ENCODE measurements at regions not wholly inside any gene's neighbourhood (a gene's known extent, or its start where the extent isn't known, plus 50 kb on each side); places are given as distances from the start of the nearest gene placed in this dataset.
A peak's percentile ranks its signal among the peaks of the same experiment; 100 is the strongest.

GRCh38 chr12:98371419-98371818 lies 144.0 kb upstream of the TMPO start:
- no peaks in the 10 kb centered on the region for H3K9me3 ChIP-seq (ENCODE audit: control insufficient read depth, insufficient read depth, low read length)
- ChIA-PET POLR2A (no interaction called here), CTCF (interaction anchor here (0.7 to 1.1 kb wide), 2 partner anchors 26 to 1792 kb away, joined by 3 read pairs; no protein-coding TSS in a partner anchor)
- H3K27me3 ChIP-seq (ENCODE audit: control insufficient read depth, insufficient read depth, low read length) = peaks cover 4% of the 10 kb centered on the region
- TF ChIP-seq CTCF (IDR thresholded peaks at IDR 0.05; ENCODE audit: low read depth, low read length) = no peak
- H3K4me3 ChIP-seq (ENCODE audit: low read depth, low read length) = no peak overlapping the region
- no peak overlapping the region for H3K27ac ChIP-seq (ENCODE audit: low read depth, low read length)
- DNase-seq (ENCODE audit: low read depth, low spot score) = no peak

GRCh38 chr12:98372340-98373024 lies 142.9 kb upstream of the TMPO start:
- no peaks in the 10 kb centered on the region for H3K9me3 ChIP-seq (ENCODE audit: control insufficient read depth, insufficient read depth, low read length)
- CTCF ChIA-PET = interaction anchor here (0.6 kb wide), 4 partner anchors 20 to 338 kb away, joined by 3 to 7 read pairs (median 4); no protein-coding TSS in a partner anchor

GRCh38 chr12:98373025-98373554 lies 142.3 kb upstream of the TMPO start:
- DNase-seq (ENCODE audit: low read depth, low spot score) = no peak
- H3K27ac ChIP-seq (ENCODE audit: low read depth, low read length) = no peak overlapping the region
- peaks cover 4% of the 10 kb centered on the region for H3K27me3 ChIP-seq (ENCODE audit: control insufficient read depth, insufficient read depth, low read length)
- ChIA-PET POLR2A (no interaction called here), CTCF (no interaction called here)
- TF ChIP-seq CTCF (IDR thresholded peaks at IDR 0.05; ENCODE audit: low read depth, low read length) = peak; percentile 64
- no peaks in the 10 kb centered on the region for H3K9me3 ChIP-seq (ENCODE audit: control insufficient read depth, insufficient read depth, low read length)
- no peak overlapping the region for H3K4me3 ChIP-seq (ENCODE audit: low read depth, low read length)

More at GRCh38 chr12:98372340-98373024, 142.9 kb upstream of the TMPO start:
- no peak overlapping the region for H3K4me3 ChIP-seq (ENCODE audit: low read depth, low read length)
- POLR2A ChIA-PET = no interaction called here
- DNase-seq (ENCODE audit: low read depth, low spot score) = no peak
- H3K27me3 ChIP-seq (ENCODE audit: control insufficient read depth, insufficient read depth, low read length) = peaks cover 4% of the 10 kb centered on the region
- TF ChIP-seq CTCF (IDR thresholded peaks at IDR 0.05; ENCODE audit: low read depth, low read length) = no peak
- no peak overlapping the region for H3K27ac ChIP-seq (ENCODE audit: low read depth, low read length)

- Histone ChIP-seq H3K27me3 (ENCODE audit: control insufficient read depth, insufficient read depth, low read length) (peaks cover 7% of the 10 kb centered on the region), H3K27ac (ENCODE audit: low read depth, low read length) (no peak overlapping the region), H3K4me3 (ENCODE audit: low read depth, low read length) (no peak overlapping the region), H3K9me3 (ENCODE audit: control insufficient read depth, insufficient read depth, low read length) (no peaks in the 10 kb centered on the region)
- peak; percentile 27; the same call in 1 of the 2 replicates for TF ChIP-seq CTCF (IDR thresholded peaks at IDR 0.05; ENCODE audit: low read depth, low read length)
- CTCF ChIA-PET = interaction anchor here (1.9 kb wide), 1 partner anchor 1387 kb away, joined by 8 read pairs; no protein-coding TSS in a partner anchor
- POLR2A ChIA-PET = no interaction called here
- no peak for DNase-seq (ENCODE audit: low read depth, low spot score)
These were observed 141.4 kb upstream of the TMPO start for GRCh38 chr12:98374007-98374406.

- TF ChIP-seq CTCF (IDR thresholded peaks at IDR 0.05; ENCODE audit: low read depth, low read length) = no peak
- ChIA-PET CTCF (no interaction called here), POLR2A (no interaction called here)
- Histone ChIP-seq H3K27ac (ENCODE audit: low read depth, low read length) (no peak overlapping the region), H3K27me3 (ENCODE audit: control insufficient read depth, insufficient read depth, low read length) (peaks cover 10% of the 10 kb centered on the region), H3K4me3 (ENCODE audit: low read depth, low read length) (no peak overlapping the region), H3K9me3 (ENCODE audit: control insufficient read depth, insufficient read depth, low read length) (no peaks in the 10 kb centered on the region)
- DNase-seq (ENCODE audit: low read depth, low spot score) = no peak
These were observed 136.3 kb upstream of the TMPO start for GRCh38 chr12:98379106-98379505.

All from AG04450 (cell line).